Vagina (tissue), 2 donors: ENCODE measurements at regions not wholly inside any gene's neighbourhood (a gene's known extent, or its start where the extent isn't known, plus 50 kb on each side); places are given as distances from the start of the nearest gene placed in this dataset.

Source experiments
- DNase-seq, 2 donors: peaks; one replicate each; pipeline ENCODE4 v3.0.0-alpha.2; 2017; ENCODE audit errors: extremely low spot score in 2 of 2
- H3K27ac ChIP-seq: fragments of 200-600 bp; sonication (generic); one replicate; pipeline ENCODE4 v1.5.1; 2019
- H3K27me3 ChIP-seq: fragments of 200-600 bp; sonication (generic); one replicate; pipeline ENCODE4 v1.5.1; 2019
- H3K36me3 ChIP-seq, 2 donors: fragments of 200-600 bp; sonication (generic); one replicate each; pipeline ENCODE4 v1.5.1; 2017 to 2019
- H3K4me1 ChIP-seq: fragments of 200-600 bp; sonication (generic); one replicate; pipeline ENCODE4 v1.5.1; 2019
- H3K4me3 ChIP-seq, 2 donors: fragments of 200-600 bp; sonication (generic); 1 replicate in 1 of 2; 2 replicates in 1 of 2; pipeline ENCODE4 v1.5.1; 2016 to 2019
- H3K9me3 ChIP-seq: fragments of 200-600 bp; sonication (generic); one replicate; pipeline ENCODE4 v1.5.1; 2019
- POLR2A ChIP-seq, 2 donors: fragments of 450-650 bp; IDR thresholded peaks; one replicate each; pipeline ENCODE4 v1.6.1; 2017; ENCODE audit warnings: antibody characterized with exemption in 2 of 2, mild to moderate bottlenecking in 2 of 2, moderate library complexity in 2 of 2
- POLR2AphosphoS5 ChIP-seq, 2 donors: sonication (generic); formaldehyde crosslinking; IDR thresholded peaks; one replicate each; pipeline ENCODE4 v1.9.0; 2017; ENCODE audit warnings: antibody characterized with exemption in 2 of 2, mild to moderate bottlenecking in 2 of 2, low read depth in 1 of 2; ENCODE audit not compliant: insufficient read depth in 1 of 2
- intact Hi-C: fragments of 100-400 bp; cut with DNase I; formaldehyde crosslinking; loops from one replicate; pipeline ENCODE4 v1.15.1; 2023
- TF ChIP-seq, protein P1 (sequence below), 3 experiments: fragments of 450-650 bp in 2 of 3; fragments of 200-600 bp in 1 of 3; sonication (generic) in 1 of 3; IDR thresholded peaks; one replicate each; pipeline ENCODE4 v1.5.1; 2017 to 2019; ENCODE audit warnings: antibody characterized with exemption in 3 of 3, mild to moderate bottlenecking in 2 of 3, moderate library complexity in 2 of 3

DNA sequence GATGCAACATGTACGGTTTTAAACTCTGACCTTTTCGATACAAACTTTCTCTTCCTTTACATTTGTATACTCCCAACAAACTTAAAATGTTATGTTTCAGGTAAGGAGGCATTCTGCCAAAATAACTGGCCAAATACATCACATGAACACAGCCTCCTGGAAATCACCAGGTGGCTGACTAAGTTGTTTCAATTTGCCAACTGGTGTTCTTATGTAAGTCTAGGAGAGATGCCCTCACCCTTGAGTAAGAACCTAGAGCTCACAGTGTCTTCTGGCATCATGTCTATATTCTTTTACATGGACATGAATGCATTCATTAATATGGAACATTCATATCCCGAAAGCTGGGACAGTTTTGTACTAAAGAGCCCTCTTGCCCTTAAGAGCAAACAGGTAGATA, 341.1 kb upstream of the NR2F2 start:
- no peaks in the 10 kb centered on the region for H3K36me3 ChIP-seq
- TF ChIP-seq POLR2AphosphoS5 (IDR thresholded peaks at IDR 0.05; ENCODE audit: insufficient read depth in 1 of 2, low read depth in 1 of 2) (no peak), POLR2A (IDR thresholded peaks at IDR 0.05) (no peak)
- TF ChIP-seq, protein P1, sequence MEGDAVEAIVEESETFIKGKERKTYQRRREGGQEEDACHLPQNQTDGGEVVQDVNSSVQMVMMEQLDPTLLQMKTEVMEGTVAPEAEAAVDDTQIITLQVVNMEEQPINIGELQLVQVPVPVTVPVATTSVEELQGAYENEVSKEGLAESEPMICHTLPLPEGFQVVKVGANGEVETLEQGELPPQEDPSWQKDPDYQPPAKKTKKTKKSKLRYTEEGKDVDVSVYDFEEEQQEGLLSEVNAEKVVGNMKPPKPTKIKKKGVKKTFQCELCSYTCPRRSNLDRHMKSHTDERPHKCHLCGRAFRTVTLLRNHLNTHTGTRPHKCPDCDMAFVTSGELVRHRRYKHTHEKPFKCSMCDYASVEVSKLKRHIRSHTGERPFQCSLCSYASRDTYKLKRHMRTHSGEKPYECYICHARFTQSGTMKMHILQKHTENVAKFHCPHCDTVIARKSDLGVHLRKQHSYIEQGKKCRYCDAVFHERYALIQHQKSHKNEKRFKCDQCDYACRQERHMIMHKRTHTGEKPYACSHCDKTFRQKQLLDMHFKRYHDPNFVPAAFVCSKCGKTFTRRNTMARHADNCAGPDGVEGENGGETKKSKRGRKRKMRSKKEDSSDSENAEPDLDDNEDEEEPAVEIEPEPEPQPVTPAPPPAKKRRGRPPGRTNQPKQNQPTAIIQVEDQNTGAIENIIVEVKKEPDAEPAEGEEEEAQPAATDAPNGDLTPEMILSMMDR (IDR thresholded peaks at IDR 0.05) = no peak
- no peak for DNase-seq
- intact Hi-C loops = no loop called here
- H3K9me3 ChIP-seq = no peaks in the 10 kb centered on the region
- H3K27ac ChIP-seq = no peak overlapping the region
- no peaks in the 10 kb centered on the region for H3K27me3 ChIP-seq
- H3K4me1 ChIP-seq = no peaks in the 10 kb centered on the region
- H3K4me3 ChIP-seq = no peak overlapping the region

- H3K27me3 ChIP-seq = no peaks in the 10 kb centered on the region
- H3K4me1 ChIP-seq = no peaks in the 10 kb centered on the region
- H3K9me3 ChIP-seq = no peaks in the 10 kb centered on the region
- no peak overlapping the region for H3K4me3 ChIP-seq
- H3K36me3 ChIP-seq = no peaks in the 10 kb centered on the region
- no peak for DNase-seq
- H3K27ac ChIP-seq = no peak overlapping the region
- intact Hi-C loops = no loop called here
- no peak for TF ChIP-seq POLR2AphosphoS5 (IDR thresholded peaks at IDR 0.05; ENCODE audit: insufficient read depth in 1 of 2, low read depth in 1 of 2)
- TF ChIP-seq, protein P1 (IDR thresholded peaks at IDR 0.05) = no peak
- no peak for TF ChIP-seq POLR2A (IDR thresholded peaks at IDR 0.05)
Observed at GRCh38 chr15:95990833-95991232, 339.7 kb upstream of the NR2F2 start.

DNA sequence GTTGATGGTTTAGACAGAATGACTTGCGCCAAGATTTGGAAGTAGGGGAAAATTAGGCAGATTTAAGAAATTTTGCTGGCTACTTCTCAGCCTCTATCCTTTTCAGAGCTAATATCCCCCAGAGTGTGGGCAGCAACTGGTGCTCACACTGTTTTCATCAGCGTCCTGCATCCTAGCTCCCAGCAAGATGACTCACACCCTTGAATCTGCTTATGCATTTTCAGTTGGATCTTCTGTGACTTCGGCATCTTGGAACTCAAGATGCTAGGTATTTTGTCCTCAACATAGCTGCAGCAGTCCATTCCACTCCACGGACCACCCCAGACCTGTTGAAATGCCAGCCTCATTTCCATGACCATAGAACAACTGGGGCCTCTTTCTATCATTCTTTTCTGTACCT, 336.1 kb upstream of the NR2F2 start:
- no peak for DNase-seq
- no peak overlapping the region for H3K27ac ChIP-seq
- no peak overlapping the region for H3K4me3 ChIP-seq
- H3K36me3 ChIP-seq = no peaks in the 10 kb centered on the region
- H3K4me1 ChIP-seq = no peaks in the 10 kb centered on the region
- intact Hi-C loops = no loop called here
- H3K27me3 ChIP-seq = no peaks in the 10 kb centered on the region
- no peaks in the 10 kb centered on the region for H3K9me3 ChIP-seq
- no peak for TF ChIP-seq POLR2AphosphoS5 (IDR thresholded peaks at IDR 0.05; ENCODE audit: insufficient read depth in 1 of 2, low read depth in 1 of 2)

DNA sequence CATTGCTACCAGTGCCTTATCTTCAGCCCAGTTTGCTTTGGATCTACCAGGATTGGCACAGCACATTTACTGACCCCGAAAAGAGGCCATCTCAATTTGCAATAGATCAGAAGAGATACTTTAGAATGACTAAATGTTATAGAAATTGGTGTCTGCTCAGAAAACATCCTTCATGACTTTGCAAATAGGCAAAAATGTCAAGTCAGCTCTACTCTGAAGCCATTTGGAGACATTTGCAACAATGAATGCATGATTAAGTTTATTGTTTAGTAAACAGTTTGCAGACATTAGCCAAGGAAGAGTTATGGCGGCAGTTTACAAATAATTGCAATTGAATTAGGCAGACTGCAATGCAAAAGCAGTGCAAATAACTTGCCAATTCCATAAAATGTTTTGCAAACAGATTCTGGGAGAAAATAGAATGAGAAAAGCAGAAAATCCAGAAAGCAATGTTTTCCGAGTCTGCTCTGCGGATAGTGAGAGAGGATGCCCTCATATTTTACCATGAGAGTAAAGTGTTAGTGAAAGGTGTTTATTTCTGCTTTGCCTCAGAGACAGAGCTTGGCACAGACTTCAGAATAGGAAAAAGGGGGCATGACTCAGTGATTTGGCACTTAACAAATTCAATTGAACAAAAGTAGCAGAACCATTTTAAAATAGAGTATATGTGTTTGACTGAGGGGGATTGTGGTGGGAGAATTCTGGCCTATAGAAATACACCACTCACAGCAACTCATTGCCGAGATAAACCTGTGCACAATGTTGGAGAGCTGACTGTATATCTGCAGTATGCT, 334.9 kb upstream of the NR2F2 start:
- TF ChIP-seq, protein P1 (IDR thresholded peaks at IDR 0.05) = no peak
- TF ChIP-seq POLR2AphosphoS5 (IDR thresholded peaks at IDR 0.05; ENCODE audit: insufficient read depth in 1 of 2, low read depth in 1 of 2) (no peak), POLR2A (IDR thresholded peaks at IDR 0.05) (no peak)
- Histone ChIP-seq H3K9me3 (no peaks in the 10 kb centered on the region), H3K27ac (no peak overlapping the region), H3K27me3 (no peaks in the 10 kb centered on the region), H3K4me3 (no peak overlapping the region), H3K4me1 (no peaks in the 10 kb centered on the region), H3K36me3 (no peaks in the 10 kb centered on the region)
- intact Hi-C loops = no loop called here
- no peak for DNase-seq

GRCh38 chr15:95996494-95996893, 334.0 kb upstream of the NR2F2 start:
- Histone ChIP-seq H3K4me3 (no peak overlapping the region), H3K27ac (no peak overlapping the region), H3K4me1 (no peaks in the 10 kb centered on the region), H3K9me3 (no peaks in the 10 kb centered on the region), H3K36me3 (no peaks in the 10 kb centered on the region), H3K27me3 (no peaks in the 10 kb centered on the region)
- TF ChIP-seq, protein P1 (IDR thresholded peaks at IDR 0.05) = no peak
- no peak for TF ChIP-seq POLR2A (IDR thresholded peaks at IDR 0.05)
- TF ChIP-seq POLR2AphosphoS5 (IDR thresholded peaks at IDR 0.05; ENCODE audit: insufficient read depth in 1 of 2, low read depth in 1 of 2) = no peak
- intact Hi-C loops = no loop called here
- DNase-seq = no peak
